NCI-H1105 treated with DMSO at 0.1 percent for 48 hours (cell line): ENCODE measurements at regions not wholly inside any gene's neighbourhood (a gene's known extent, or its start where the extent isn't known, plus 50 kb on each side); places are given as distances from the start of the nearest gene placed in this dataset.
"Not testable (repeated sequence)": the region's sequence is repeated elsewhere in the genome, so short reads cannot be mapped to it uniquely, and the experiment has no call there.

Experiments used
- DNase-seq: peaks from one replicate; lab custom pipeline; 2025; lab: John Stamatoyannopoulos, UW

DNA sequence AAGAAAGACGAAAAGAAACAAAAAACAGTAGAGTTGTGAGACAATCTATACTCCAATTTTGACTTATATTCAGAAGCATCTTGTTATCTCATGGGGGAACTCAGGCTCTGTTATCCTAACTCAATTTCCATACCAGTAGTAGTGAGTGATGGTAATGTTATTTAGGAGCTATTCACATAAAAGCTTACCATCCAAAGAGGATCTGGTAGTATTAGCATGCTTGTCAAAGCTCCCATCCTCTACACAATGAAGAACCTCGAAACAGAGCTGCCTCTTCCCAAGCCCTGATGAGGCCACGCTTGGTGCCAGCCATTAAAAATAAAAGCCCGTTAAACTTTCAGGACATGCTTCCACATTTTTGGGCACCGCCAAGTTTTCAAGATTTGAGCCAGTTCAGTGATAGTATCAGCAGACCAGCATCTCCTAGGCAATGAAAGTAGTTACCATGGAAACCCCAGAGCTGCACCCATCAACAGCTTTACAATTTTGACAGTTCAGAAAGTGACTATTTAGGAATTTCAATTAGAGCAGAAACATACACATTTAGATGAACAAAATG is 173.3 kb downstream of the CD83 start:
- peak; percentile 5 for DNase-seq

DNA sequence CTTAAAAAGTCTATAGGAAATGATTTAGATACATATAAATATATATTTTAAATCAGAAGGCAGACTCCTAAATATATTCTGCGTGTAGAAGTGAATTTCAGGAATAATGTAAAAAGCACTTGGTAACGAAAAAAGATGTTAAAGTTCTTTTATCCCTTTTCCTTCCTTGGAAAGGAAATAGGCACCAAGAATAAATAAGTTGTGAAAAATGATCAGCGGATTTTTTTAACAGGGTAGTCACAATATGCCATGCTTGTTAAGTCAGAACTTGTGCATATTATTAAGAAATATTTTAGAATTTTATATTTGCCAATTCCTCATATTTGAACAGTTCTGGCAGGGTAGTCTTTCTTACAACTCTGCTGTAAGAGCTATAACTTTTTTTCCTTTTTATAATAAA is 173.8 kb downstream of the CD83 start:
- no peak for DNase-seq

DNA sequence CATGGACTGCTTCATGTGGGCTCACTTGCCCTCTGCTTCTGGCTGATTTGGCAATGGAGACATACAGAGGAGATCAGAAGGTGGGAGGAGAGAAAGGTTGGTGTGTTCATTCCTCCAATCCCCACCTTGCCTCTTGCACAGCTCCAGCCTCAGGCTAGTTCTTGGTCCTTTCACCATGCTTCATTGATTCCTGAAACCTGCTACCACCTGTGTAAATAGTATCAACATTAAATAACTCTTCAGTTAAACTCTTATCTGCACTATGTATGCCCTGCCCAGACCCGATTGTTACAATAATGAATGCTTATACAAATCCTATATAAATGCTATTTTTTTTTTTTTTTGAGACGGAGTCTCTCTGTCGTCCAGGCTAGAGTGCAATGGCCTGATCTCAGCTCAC is 174.5 kb downstream of the CD83 start:
- peak; percentile 85 for DNase-seq

DNA sequence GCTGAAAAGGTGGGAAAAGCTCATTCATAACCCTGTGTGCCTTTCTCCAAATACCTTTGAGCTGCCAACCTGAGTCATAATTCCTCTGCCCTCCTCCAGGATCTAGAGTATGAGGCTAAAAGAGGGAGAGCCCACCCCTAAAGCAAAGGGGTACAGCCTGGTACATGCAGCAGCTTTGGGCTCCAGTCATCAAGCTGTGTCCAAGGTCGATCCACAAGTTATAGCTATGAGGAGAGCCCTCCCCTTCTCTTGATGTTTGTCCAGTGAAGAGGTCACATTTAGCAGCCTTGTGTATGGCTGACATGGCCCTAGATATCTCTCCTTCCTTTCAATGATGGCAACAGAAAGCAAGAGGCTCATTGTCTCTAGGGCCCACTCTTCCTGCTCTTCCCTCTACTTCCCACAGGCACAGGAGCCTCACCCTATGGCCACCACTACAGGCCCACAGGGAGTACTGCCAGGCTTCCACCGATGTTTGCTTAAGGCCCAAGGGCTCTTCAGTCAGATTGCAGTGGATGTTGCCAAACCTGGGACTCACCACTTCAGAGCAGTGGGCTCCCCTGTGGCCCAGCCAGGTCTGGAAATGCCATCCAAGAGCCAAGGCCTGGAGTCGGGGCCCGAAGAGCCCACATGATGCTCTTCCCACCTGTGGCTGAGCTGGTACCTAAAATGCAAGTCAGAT is 176.8 kb downstream of the CD83 start:
- no peak for DNase-seq

DNA sequence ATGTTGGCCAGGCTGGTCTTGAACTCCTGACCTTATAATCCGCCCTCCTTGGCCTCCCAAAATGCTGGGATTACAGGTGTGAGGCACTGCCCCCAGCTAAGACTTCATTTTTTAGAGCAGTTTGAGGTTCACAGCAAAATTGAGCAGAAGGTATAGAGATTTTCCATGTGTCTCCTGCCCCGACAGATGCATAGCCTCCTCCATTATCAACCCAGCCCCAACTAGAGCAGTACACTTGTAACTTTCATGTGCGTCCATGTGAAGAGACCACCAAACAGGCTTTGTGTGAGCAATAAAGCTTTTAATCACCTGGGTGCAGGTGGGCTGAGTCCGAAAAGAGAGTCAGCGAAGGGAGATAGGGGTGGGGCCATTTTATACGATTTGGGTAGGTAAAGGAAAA is 179.1 kb downstream of the CD83 start:
- not testable (repeated sequence) for DNase-seq

DNA sequence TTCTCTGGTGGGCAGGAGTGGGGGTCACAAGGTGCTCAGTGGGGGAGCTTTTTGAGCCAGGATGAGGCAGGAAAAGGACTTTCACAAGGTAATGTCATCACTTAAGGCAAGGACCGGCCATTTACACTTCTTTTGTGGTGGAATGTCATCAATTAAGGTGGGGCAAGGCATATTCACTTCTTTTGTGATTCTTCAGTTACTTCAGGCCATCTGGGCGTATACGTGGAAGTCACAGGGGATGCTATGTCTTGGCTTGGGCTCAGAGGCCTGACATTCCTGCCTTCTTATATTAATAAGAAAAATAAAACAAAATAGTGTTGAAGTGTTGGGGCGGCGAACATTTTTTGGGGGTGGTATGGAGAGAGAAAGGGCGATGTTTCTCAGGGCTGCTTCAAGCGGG is 179.5 kb downstream of the CD83 start:
- DNase-seq = not testable (repeated sequence)

DNA sequence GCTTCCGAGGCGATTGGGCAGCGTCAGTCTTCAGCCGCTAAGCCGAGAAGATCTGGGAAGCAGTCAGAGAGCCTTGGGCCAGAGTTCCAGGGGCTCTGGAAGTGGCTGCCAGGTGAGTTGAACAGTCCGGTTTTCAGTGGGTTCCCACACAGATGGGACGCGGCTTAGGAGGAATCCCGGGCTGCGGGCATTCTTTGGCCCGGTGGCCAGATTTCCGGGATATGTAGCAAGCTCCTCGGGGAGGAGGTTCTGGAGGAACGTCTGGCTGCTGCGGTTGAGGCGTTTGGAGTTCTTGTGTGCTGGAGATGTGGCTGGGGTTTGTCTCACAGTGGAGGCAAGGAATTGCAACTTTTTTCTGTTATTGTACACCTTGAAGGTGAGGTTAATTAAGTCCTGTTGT is 182.6 kb downstream of the CD83 start:
- DNase-seq = not testable (repeated sequence)

DNA sequence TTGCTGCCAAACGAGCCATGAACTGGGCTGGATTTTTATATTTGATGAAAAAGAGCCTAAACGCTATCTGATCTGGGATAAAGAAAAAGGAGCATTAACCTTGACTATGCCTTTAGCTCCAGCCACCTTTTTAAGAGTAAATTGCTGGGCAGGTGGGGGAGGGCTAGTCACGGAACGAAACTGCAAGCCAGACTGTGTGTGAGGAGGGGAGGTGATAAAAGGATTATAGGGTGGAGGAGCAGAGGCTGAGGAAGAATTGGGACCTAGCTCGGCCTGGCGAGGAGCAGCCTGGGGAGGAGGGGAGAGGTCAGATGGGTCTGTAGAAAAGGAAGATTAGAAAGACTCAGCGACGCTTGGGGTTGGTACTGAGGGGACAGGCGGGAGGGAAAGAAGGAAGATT is 183.1 kb downstream of the CD83 start:
- not testable (repeated sequence) for DNase-seq

DNA sequence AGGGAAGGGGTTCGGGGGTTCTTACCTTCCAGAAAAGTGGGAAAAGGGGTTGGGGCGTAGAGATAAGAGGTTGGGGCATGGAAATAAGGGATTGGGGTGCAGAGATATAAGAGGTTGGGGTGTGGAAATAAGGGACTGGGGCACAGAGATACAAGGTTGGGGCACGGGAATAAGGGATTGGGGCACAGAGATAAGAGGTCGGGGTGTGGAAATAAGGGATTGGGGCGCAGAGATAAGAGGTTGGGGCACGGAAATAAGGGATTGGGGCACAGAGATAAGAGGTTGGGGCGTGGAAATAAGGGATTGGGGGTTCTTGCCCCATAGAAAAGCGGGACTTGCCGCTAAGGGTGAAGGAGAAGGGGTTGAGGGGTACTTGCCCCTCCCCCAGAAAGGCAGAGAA is 183.9 kb downstream of the CD83 start:
- not testable (repeated sequence) for DNase-seq

DNA sequence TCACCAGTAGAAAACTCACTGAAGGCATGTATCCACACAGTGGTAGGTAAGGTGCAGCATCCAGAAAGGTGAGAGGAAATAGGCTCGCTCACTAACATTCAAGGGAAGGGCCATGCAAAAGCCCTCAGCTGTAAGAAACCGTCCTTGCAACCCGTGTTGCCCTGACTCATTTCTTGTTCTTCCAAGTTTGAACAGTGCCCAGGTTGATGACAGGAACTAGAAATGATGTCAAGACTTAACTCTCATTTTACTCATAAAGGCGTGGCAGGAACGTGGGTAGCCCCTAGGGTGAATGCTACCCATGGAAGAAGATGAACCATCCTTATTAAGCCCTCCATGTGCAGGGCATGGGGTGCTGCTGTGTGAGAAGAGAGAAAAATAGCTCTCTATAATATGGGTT is 187.6 kb downstream of the CD83 start:
- no peak for DNase-seq

DNA sequence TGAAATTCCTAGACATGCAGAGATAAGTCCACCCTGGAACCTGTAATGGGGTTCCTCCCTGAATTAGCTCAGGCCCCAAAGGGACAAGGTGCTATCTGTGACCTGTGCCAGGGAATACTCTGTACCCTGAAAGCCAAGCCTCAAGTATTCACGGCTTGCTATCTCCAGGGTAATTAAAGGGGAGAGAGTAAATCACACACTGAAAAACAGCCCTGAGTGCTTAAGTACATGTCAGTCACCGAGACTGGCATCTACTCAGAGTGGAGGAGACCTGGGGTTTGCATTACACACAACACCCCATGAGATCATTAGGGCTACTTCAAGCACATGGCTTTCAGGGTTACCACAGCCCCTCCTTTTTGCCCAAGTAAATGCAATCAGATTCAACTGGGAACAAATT is 188.1 kb downstream of the CD83 start:
- peak; percentile 40 for DNase-seq

DNA sequence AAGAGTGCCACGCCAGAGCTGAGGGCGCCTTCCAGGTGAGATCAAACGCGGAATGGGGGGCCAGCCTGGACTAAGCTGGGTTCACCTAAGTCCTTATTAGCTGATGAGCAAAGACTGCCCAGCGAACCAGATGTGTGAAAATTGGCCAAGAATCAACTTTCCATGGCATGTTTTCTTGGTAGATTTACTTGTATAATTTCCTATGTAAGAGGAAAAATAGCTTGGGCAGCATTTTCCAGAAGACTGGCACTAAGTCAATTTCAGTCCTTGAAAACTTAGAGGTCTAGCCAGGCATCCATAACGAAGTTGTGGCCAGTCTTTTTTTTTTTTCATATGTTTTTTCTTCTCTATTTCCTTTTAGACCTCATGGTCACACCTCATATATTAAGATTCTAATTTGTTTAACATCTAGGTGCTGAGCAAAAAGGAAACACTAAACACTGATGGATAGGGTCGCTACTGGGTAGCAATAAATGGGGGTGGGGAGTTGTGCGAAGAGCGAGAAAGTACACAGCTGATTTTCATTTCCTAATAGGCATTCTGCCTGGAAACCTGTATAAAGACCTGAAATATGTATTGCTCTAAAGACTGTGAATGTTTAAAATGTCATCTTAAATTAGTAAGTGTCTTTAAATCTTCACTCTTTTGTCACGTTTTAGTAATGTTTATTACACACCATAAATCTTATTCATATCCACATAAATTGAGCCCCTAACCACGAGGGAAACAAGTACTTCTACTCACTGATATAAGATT is 188.8 kb downstream of the CD83 start:
- DNase-seq = no peak

DNA sequence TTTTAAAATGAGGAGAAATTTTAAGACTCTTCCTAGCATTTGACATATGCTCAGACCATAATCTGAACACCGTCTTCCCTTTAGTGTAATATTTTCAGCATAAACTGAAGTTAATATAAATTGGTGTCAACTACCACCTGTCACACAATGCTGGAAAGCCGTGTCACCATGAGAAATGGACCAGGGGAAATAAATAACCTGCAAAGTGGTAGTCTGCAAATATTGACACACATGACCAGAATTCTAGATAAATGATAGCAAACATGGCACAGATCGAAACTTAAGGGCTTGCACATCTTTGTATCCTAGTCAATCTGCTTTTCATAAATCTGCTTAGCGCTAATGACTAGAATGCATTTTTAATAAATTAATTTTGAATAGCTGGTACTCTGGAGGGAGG is 191.9 kb downstream of the CD83 start:
- peak; percentile 57 for DNase-seq

DNA sequence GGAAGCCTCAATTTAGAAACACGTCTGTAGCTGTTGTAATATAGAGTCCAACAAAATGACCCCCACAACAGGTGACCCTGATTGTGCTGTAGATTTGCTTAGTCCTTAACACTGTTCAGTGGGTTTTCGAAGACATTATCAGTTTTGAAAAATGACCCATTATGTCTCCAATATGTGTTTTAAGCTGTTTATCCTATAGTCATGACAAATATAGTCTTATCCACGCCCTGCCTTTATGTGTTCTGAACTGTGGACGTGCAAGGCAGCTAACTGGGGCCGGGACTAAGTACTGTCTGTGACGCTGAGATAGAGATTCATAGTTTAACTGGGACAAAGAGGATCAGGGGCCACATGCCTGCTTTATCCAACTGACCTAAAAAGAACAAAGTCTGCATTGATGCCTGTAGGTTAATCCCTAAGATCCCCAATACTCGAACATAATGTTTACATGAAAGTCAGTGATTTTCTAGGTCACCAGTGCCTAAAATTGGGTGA is 192.4 kb downstream of the CD83 start:
- no peak for DNase-seq

DNA sequence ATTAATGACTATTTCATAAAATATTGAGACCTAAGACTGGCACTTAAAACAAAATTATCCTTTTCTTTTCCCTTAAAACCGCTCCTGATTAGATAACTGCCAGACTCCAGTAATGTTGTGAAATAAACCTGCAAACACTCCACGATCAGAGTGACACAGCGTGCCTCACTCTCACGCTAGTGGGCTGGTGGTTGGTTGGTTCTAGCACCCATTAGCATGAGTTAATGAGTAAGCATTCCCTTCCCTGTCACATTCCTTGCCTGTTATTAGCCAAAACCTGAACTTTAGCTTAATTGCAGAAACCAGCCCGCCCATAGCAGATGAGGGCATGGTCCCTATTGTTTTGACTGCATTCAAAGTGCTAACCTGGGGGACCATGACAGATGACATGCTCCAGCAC is 193.4 kb downstream of the CD83 start:
- DNase-seq = no peak

DNA sequence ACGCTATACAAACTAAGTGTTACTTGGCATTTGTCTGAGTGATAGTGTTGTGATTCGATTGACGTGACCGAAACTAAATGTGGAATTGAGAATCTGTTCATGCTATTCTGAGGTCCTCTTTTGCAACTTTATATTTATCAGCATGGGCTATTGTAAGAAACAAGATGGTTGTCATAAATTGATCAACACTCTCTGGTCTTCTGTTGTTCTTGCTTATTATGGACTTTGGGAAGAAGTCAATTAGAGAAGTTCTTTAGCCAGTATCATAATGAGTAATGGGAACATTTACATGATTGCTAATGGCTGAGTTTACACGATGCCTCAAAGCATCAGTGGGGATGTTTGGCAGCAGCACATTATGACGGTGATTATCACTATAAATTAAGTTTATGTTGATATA is 195.0 kb downstream of the CD83 start:
- no peak for DNase-seq

DNA sequence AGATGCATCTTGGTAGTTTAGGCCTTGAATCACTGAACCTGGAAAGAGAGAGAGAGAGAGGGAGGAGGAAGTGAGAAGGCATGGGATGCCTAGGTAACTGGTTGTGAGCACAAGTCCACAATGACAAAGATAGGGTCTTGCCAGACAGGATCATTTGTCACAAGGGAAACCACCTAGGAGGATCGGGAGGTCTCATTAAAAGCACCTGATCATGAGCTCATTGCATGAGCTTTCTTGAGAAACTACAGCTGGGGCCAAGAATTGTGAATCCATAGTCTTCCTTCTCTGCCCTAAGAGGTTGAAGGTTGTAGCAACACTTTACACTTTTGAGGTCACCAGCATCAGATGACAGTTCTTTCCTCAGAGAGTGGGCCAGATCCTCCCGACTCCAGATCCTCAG is 195.7 kb downstream of the CD83 start:
- no peak for DNase-seq

DNA sequence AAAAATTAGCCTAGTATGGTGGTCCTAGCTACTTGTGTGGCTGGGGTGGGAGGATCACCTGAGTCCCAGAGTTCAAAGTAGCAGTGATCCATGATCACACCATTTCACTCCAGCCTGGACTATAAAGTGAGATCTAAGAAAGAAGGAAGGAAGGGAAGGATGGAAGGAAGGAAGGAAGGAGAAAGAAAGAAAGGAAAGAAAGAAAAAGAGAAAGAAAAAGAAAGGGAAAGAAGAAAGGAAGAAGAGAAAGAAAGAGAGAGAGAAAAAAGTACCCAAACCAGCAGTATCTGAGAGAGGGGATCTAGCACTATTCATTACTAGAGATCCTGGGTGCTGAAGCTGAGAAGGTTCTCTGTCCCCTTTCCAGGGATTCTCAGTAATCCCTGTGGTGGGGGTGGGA is 197.8 kb downstream of the CD83 start:
- DNase-seq = no peak

DNA sequence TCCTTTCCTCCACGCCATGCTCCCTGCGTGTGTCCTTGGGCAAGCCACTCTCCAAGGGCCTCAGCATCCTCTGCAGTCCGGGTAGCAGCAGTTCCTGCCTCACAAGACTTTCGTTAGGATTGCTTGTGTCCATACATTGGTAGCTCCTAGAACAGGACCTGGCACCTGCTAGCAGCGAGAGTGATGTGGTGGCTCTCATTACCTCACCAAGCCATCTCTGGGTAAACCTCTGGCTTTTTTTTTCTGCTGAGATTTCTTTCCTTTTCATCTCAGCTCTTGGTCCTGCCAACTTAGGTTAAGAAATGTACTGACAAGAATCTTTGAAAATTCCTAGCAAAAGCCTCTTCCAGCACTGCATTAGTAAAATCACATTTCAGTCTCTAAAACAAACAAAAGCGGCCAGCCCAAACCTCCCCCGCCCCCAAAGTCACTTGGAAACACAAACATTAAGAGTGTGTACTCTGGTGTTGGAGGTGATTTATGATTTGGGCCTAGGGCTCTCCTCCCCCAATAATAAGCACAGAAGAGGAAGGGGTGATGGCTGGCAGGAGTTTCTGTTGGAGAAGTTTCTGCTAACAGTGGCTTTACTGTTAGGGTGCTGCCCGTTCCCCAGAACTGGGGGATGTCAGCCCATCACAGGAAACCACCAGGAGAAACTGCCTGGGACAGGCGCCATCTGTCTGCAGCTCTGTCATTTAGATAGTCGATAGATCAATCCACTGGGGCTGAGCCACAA is 199.2 kb downstream of the CD83 start:
- DNase-seq = no peak

DNA sequence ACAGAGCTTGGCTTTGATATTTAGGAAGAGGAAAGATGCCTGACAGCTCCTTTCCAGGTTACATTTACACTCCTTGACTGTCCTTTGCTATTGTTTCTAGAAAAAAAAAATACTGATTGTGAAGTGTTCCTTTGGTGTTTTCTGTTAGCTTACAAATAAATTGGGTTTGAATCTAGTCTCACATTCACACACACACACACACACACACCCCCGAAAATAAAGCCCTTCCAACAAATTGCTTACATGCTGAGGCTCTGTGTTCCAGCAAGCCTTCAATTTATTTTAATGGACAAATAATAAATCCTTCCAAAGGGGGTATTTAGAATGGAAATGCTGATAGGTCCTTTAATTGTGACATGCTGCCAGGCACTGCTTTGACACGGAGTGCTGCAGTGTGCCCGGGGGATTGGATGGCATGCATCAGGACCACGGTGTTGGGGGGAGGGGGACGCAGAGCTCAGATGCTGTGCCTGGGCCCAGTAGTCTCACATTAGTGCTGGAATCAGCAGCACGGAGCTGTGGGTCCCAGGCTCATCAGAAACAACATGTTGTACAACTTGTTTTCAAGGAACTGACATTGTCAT is 199.9 kb downstream of the CD83 start:
- no peak for DNase-seq

DNA sequence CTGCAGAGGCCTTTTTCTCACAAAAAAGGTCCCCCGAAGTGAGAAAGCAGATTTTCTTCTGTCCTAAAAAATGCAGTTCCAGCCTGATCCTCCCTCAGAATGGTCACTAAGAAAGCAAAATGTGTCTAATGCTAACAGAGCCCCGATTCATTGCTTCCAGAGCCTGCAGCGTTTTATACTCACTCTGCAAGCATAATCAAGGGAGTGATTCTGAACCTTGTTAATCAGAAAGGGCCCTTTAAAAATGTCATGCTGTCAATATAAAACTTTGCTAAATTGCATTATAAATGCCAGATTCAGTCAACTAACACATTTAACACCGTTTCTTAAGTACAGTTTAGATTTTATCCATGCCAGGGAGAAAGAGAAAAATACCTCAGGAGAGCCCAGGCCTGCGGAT is 202.8 kb downstream of the CD83 start:
- DNase-seq = no peak
